ENCODE measurements at regions not wholly inside any gene's neighbourhood (a gene's known extent, or its start where the extent isn't known, plus 50 kb on each side); places are given as distances from the start of the nearest gene placed in this dataset.

DNA sequence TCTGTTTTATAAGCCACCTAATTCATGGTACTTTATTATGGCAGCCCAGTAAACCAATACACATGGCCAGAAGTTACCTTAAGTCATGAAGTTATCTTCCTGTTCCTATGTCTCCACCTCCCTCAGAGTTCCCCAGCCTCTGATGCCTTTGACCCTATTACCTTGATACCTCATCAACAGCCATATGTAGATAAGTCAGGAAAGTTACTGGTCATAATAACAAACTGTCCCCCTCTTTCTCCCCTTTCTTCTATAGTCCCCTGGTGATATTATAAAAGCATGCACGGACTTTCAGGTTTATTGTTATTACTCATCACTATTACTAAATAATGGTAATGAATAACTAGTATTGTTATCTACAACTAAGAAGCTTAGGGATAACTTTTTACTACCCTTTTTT, 168.9 kb upstream of the FER start:
- TF ChIP-seq EZH2 (IDR thresholded peaks at IDR 0.05; ENCODE audit: borderline replicate concordance): no peak
- TF ChIP-seq, protein P1, sequence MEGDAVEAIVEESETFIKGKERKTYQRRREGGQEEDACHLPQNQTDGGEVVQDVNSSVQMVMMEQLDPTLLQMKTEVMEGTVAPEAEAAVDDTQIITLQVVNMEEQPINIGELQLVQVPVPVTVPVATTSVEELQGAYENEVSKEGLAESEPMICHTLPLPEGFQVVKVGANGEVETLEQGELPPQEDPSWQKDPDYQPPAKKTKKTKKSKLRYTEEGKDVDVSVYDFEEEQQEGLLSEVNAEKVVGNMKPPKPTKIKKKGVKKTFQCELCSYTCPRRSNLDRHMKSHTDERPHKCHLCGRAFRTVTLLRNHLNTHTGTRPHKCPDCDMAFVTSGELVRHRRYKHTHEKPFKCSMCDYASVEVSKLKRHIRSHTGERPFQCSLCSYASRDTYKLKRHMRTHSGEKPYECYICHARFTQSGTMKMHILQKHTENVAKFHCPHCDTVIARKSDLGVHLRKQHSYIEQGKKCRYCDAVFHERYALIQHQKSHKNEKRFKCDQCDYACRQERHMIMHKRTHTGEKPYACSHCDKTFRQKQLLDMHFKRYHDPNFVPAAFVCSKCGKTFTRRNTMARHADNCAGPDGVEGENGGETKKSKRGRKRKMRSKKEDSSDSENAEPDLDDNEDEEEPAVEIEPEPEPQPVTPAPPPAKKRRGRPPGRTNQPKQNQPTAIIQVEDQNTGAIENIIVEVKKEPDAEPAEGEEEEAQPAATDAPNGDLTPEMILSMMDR (IDR thresholded peaks at IDR 0.05; ENCODE audit: poor library complexity): no peak
- no peak for TF ChIP-seq EZH2phosphoT487 (IDR thresholded peaks at IDR 0.05; ENCODE audit: low read depth, severe bottlenecking, unreplicated experiment)
- H3K4me3 ChIP-seq: no peak overlapping the region
- no peak for DNase-seq (ENCODE audit: low spot score)
- no peaks in the 10 kb centered on the region for H3K9me3 ChIP-seq (ENCODE audit: low read depth)
- H3K36me3 ChIP-seq (replicated peaks; ENCODE audit: insufficient read depth, low read depth): no peaks in the 10 kb centered on the region
- H3K4me1 ChIP-seq (ENCODE audit: insufficient read depth): no peaks in the 10 kb centered on the region
- no peak overlapping the region for H3K4me2 ChIP-seq
- 88% methylated on average over 1 of the region's 1 CpG for WGBS (ENCODE audit: low lambda C conversion rate, missing lambda C conversion rate)
- no peaks in the 10 kb centered on the region for H3K9me2 ChIP-seq (replicated peaks; ENCODE audit: insufficient read depth)
- H2AFZ ChIP-seq: no peak overlapping the region
- H4K20me1 ChIP-seq (ENCODE audit: insufficient read depth, poor library complexity, severe bottlenecking): no peaks in the 10 kb centered on the region
- H3K27ac ChIP-seq: no peak overlapping the region
- H3K79me2 ChIP-seq: no peaks in the 10 kb centered on the region
- no peaks in the 10 kb centered on the region for H3K27me3 ChIP-seq

DNA sequence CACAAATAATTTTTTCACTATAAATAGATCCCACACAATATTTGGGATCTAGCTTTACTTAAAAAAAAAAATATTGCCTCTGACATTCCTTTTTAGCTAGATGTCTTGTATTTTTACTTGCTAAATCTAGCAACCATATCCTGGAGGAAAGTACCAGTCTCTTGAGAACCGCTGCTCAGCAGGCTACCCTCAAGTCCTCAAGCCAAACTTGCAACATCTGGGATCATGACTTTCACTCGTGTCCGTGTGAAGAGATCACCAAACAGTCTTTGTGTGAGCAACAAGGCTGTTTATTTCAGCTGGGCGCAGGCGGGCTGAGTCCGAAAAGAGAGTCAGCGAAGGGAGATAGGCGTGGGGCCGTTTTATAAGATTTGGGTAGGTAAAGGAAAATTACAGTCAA, 180.3 kb upstream of the FER start:
- Histone ChIP-seq H3K9me2 (replicated peaks; ENCODE audit: insufficient read depth) (no peaks in the 10 kb centered on the region), H3K4me2 (no peak overlapping the region), H3K9me3 (ENCODE audit: low read depth) (no peaks in the 10 kb centered on the region), H3K4me1 (ENCODE audit: insufficient read depth) (no peaks in the 10 kb centered on the region), H4K20me1 (ENCODE audit: insufficient read depth, poor library complexity, severe bottlenecking) (no peaks in the 10 kb centered on the region), H3K27me3 (no peaks in the 10 kb centered on the region), H2AFZ (no peak overlapping the region), H3K27ac (no peak overlapping the region), H3K79me2 (no peaks in the 10 kb centered on the region), H3K36me3 (replicated peaks; ENCODE audit: insufficient read depth, low read depth) (no peaks in the 10 kb centered on the region), H3K4me3 (no peak overlapping the region)
- WGBS (ENCODE audit: low lambda C conversion rate, missing lambda C conversion rate): 92% methylated on average over 9 of the region's 9 CpGs
- no peak for DNase-seq (ENCODE audit: low spot score)
- TF ChIP-seq, protein P1 (IDR thresholded peaks at IDR 0.05; ENCODE audit: poor library complexity): no peak
- TF ChIP-seq EZH2phosphoT487 (IDR thresholded peaks at IDR 0.05; ENCODE audit: low read depth, severe bottlenecking, unreplicated experiment) (no peak), EZH2 (IDR thresholded peaks at IDR 0.05; ENCODE audit: borderline replicate concordance) (no peak)

DNA sequence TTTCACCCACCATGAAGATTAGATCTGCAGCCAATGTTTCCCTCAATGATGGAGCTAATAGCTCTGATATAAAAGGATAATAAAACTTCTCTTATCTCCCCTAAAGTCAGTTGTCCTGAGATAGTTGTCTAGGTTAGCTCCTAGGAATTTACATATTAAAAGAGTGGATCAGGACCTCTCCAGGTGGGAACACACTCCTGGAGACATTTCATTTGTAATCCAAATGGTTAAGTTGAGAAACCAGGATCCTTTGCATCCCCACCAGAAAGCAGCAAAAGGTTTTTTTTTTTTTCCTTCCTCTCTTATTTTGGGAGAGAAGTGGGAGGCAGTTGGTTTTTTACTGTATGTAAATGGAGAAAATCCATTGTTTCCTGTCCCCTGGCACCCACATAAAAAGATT, 182.5 kb upstream of the FBXL17 start:
- TF ChIP-seq EZH2 (IDR thresholded peaks at IDR 0.05; ENCODE audit: borderline replicate concordance) (no peak), EZH2phosphoT487 (IDR thresholded peaks at IDR 0.05; ENCODE audit: low read depth, severe bottlenecking, unreplicated experiment) (no peak)
- TF ChIP-seq, protein P1 (IDR thresholded peaks at IDR 0.05; ENCODE audit: poor library complexity): no peak
- no peak overlapping the region for H3K4me2 ChIP-seq
- H3K4me3 ChIP-seq: no peak overlapping the region
- H4K20me1 ChIP-seq (ENCODE audit: insufficient read depth, poor library complexity, severe bottlenecking): no peaks in the 10 kb centered on the region
- H3K4me1 ChIP-seq (ENCODE audit: insufficient read depth): no peaks in the 10 kb centered on the region
- no peaks in the 10 kb centered on the region for H3K9me2 ChIP-seq (replicated peaks; ENCODE audit: insufficient read depth)
- H3K27ac ChIP-seq: no peak overlapping the region
- H3K9me3 ChIP-seq (ENCODE audit: low read depth): no peaks in the 10 kb centered on the region
- H2AFZ ChIP-seq: no peak overlapping the region
- no peak for DNase-seq (ENCODE audit: low spot score)
- no peaks in the 10 kb centered on the region for H3K79me2 ChIP-seq
- no peaks in the 10 kb centered on the region for H3K27me3 ChIP-seq
- no peaks in the 10 kb centered on the region for H3K36me3 ChIP-seq (replicated peaks; ENCODE audit: insufficient read depth, low read depth)

DNA sequence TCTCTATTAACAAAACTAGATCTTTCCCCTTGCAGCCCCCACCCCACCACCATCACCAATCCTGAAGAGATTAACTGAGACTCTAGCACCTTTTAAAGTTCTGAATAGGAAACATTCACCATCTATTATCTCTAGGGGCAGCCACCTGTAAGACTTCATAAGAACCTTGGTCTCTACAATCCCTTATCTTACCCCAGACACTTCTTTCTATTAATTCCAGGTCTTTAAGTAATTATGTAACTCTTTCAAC, 180.2 kb upstream of the FBXL17 start:
- no peak overlapping the region for H2AFZ ChIP-seq
- no peak overlapping the region for H3K4me3 ChIP-seq
- TF ChIP-seq EZH2 (IDR thresholded peaks at IDR 0.05; ENCODE audit: borderline replicate concordance): no peak
- TF ChIP-seq, protein P1 (IDR thresholded peaks at IDR 0.05; ENCODE audit: poor library complexity): no peak
- no peak for TF ChIP-seq EZH2phosphoT487 (IDR thresholded peaks at IDR 0.05; ENCODE audit: low read depth, severe bottlenecking, unreplicated experiment)
- H3K9me3 ChIP-seq (ENCODE audit: low read depth): no peaks in the 10 kb centered on the region
- H3K27ac ChIP-seq: no peak overlapping the region
- H3K27me3 ChIP-seq: no peaks in the 10 kb centered on the region
- H3K4me1 ChIP-seq (ENCODE audit: insufficient read depth): no peaks in the 10 kb centered on the region
- no peaks in the 10 kb centered on the region for H3K36me3 ChIP-seq (replicated peaks; ENCODE audit: insufficient read depth, low read depth)
- H3K79me2 ChIP-seq: no peaks in the 10 kb centered on the region
- H3K4me2 ChIP-seq: no peak overlapping the region
- no peaks in the 10 kb centered on the region for H4K20me1 ChIP-seq (ENCODE audit: insufficient read depth, poor library complexity, severe bottlenecking)
- no peak for DNase-seq (ENCODE audit: low spot score)
- H3K9me2 ChIP-seq (replicated peaks; ENCODE audit: insufficient read depth): no peaks in the 10 kb centered on the region
